Neural progenitor cell (in vitro differentiated cells): ENCODE measurements at regions not wholly inside any gene's neighbourhood (a gene's known extent, or its start where the extent isn't known, plus 50 kb on each side); places are given as distances from the start of the nearest gene placed in this dataset.

Source experiments
- CTCF ChIP-seq: fragments of 200-600 bp; sonication (generic); IDR thresholded peaks from 2 replicates; pipeline ENCODE4 v1.5.1; 2017; ENCODE audit warnings: antibody characterized with exemption, mild to moderate bottlenecking
- EZH2 ChIP-seq: fragments of 200-600 bp; sonication (generic); IDR thresholded peaks from 2 replicates; pipeline ENCODE4 v1.6.1; 2017; ENCODE audit warnings: antibody characterized with exemption, mild to moderate bottlenecking, moderate library complexity

- TF ChIP-seq CTCF (no peak), EZH2 (no peak)
Observed at GRCh38 chr12:105819549-105819948, 319.2 kb downstream of the NUAK1 start.
